ENCODE measurements at regions not wholly inside any gene's neighbourhood (a gene's known extent, or its start where the extent isn't known, plus 50 kb on each side); places are given as distances from the start of the nearest gene placed in this dataset.

- no peak for TF ChIP-seq HSF1 (IDR thresholded peaks at IDR 0.05; ENCODE audit: low read depth, low read length)
- TF ChIP-seq NR2C1 (IDR thresholded peaks at IDR 0.05), result no peak
- no peak for TF ChIP-seq SMARCA5 (IDR thresholded peaks at IDR 0.05)
- no peak for TF ChIP-seq WRNIP1 (IDR thresholded peaks at IDR 0.05; ENCODE audit: borderline replicate concordance, low read depth, low read length)
- TF ChIP-seq ZBTB11 (CRISPR knock-in tag; IDR thresholded peaks at IDR 0.05), result no peak
- TF ChIP-seq ZNF592 (IDR thresholded peaks at IDR 0.05), result no peak
- no peak for TF ChIP-seq ZBTB4 (CRISPR knock-in tag; IDR thresholded peaks at IDR 0.05)
- TF ChIP-seq DPF2 (IDR thresholded peaks at IDR 0.05), result no peak
These were observed 268.2 kb downstream of the SH3GL2 start (continued) for GRCh38 chr9:17846948-17847655.
